H1 (cell line): ENCODE measurements at regions not wholly inside any gene's neighbourhood (a gene's known extent, or its start where the extent isn't known, plus 50 kb on each side); places are given as distances from the start of the nearest gene placed in this dataset. TPM values are rescaled to one million over a fixed set of nuclear protein-coding genes. Genes with fewer than 3 reads are reported as not detected.

ENCODE experiments used
- CTCF ChIA-PET: fragments of 300-600 bp; sonication (Branson Sonifier 250); formaldehyde crosslinking; loops from one replicate; lab custom pipeline; 2021; ENCODE audit not compliant: partially characterized antibody; lab: Charles Lee
- POLR2A ChIA-PET: fragments of 300-600 bp; sonication (Branson Sonifier 250); formaldehyde crosslinking; loops from one replicate; lab custom pipeline; 2021; ENCODE audit warnings: inconsistent platforms; ENCODE audit not compliant: partially characterized antibody; lab: Charles Lee
- DNase-seq, 2 experiments: peaks; one replicate each; pipeline versions ENCODE4 v3.0.0 to v3.0.0-alpha.2; 2010 to 2022; ENCODE audit warnings: low spot score in 2 of 2, low read depth in 1 of 2, mixed read lengths in 1 of 2
- FAIRE-seq: peaks from 2 replicates; lab custom pipeline; 2011; peaks lifted over from hg19 to GRCh38; lab: Jason Lieb, UNC
- H2AFZ ChIP-seq: 2 replicates; pipeline ENCODE4 v1.8.1; 2012; ENCODE audit warnings: low read length, inconsistent platforms
- H2AK5ac ChIP-seq: 2 replicates; pipeline ENCODE4 v1.6.1; 2013; ENCODE audit warnings: low read depth, low read length
- H2BK120ac ChIP-seq: replicated peaks from 2 replicates; pipeline ENCODE3; 2013; ENCODE audit warnings: low read depth, low read length, inconsistent platforms
- H2BK12ac ChIP-seq: 2 replicates; pipeline ENCODE4 v1.6.1; 2013; ENCODE audit warnings: low read depth, low read length
- H2BK15ac ChIP-seq: 2 replicates; pipeline ENCODE4 v1.6.1; 2013; ENCODE audit warnings: low read length
- H2BK20ac ChIP-seq: 2 replicates; pipeline ENCODE4 v1.6.1; 2013; ENCODE audit warnings: low read length
- H2BK5ac ChIP-seq: 2 replicates; pipeline ENCODE4 v1.6.1; 2013; ENCODE audit warnings: low read depth, low read length
- H3K14ac ChIP-seq: 2 replicates; pipeline ENCODE4 v1.6.1; 2013; ENCODE audit warnings: inconsistent platforms; ENCODE audit not compliant: insufficient read length
- H3K18ac ChIP-seq: 2 replicates; pipeline ENCODE4 v1.6.1; 2013; ENCODE audit warnings: low read length; ENCODE audit errors: extremely low read depth
- H3K23ac ChIP-seq: 2 replicates; pipeline ENCODE4 v1.6.1; 2013; ENCODE audit warnings: inconsistent platforms; ENCODE audit not compliant: insufficient read length
- H3K23me2 ChIP-seq: 2 replicates; pipeline ENCODE4 v1.6.1; 2013; ENCODE audit warnings: low read depth, low read length
- H3K27ac ChIP-seq: 2 replicates; pipeline ENCODE4 v1.6.1; 2011; ENCODE audit warnings: low read depth, low read length, inconsistent platforms
- H3K27me3 ChIP-seq, 4 experiments: replicated peaks in 1 of 4; 1 replicate in 1 of 4; 2 replicates in 3 of 4; pipeline versions ENCODE4 v1.6.1 to v1.8.1; 2011 to 2013; ENCODE audit warnings: low read length in 3 of 4, mild to moderate bottlenecking in 3 of 4, inconsistent platforms in 2 of 4, mixed read lengths in 2 of 4, moderate library complexity in 1 of 4; ENCODE audit not compliant: control insufficient read depth in 3 of 4, insufficient read depth in 3 of 4; ENCODE audit errors: extremely low read depth in 1 of 4
- H3K36me3 ChIP-seq, 4 experiments: 2 replicates each; pipeline versions ENCODE4 v1.6.1 to v1.8.1; 2011 to 2013; ENCODE audit warnings: mild to moderate bottlenecking in 4 of 4, low read length in 3 of 4, moderate library complexity in 2 of 4, control low read depth in 1 of 4, inconsistent platforms in 1 of 4; ENCODE audit not compliant: insufficient read depth in 4 of 4, control insufficient read depth in 2 of 4
- H3K4ac ChIP-seq: replicated peaks from 2 replicates; pipeline ENCODE3; 2013; ENCODE audit warnings: low read length, low read depth, mixed read lengths, inconsistent platforms; ENCODE audit not compliant: insufficient read length
- H3K4me1 ChIP-seq, 4 experiments: replicated peaks in 1 of 4; 1 replicate in 1 of 4; 2 replicates in 3 of 4; pipeline versions ENCODE4 v1.6.1 to v1.8.1; 2011 to 2013; ENCODE audit warnings: low read length in 3 of 4, inconsistent platforms in 2 of 4, mixed read lengths in 1 of 4; ENCODE audit not compliant: insufficient read depth in 4 of 4, control insufficient read depth in 3 of 4
- H3K4me2 ChIP-seq, 2 experiments: 2 replicates each; pipeline versions ENCODE4 v1.6.1 to v1.8.1; 2011 to 2013; ENCODE audit warnings: low read depth in 2 of 2, low read length in 2 of 2, control low read depth in 1 of 2, inconsistent platforms in 1 of 2, mild to moderate bottlenecking in 1 of 2; ENCODE audit not compliant: insufficient read depth in 1 of 2
- H3K4me3 ChIP-seq, 4 experiments: fragments of 200-600, 300-600 bp in 1 of 4; sonication (generic), shearing (Covaris generic), sonication (Bioruptor Twin) in 1 of 4; 2 replicates each; pipeline versions ENCODE4 v1.5.1 to v1.8.1; 2011 to 2016; ENCODE audit warnings: low read length in 4 of 4, low read depth in 3 of 4, control low read depth in 2 of 4, inconsistent platforms in 2 of 4, mild to moderate bottlenecking in 2 of 4, mixed read lengths in 1 of 4, moderate library complexity in 1 of 4; ENCODE audit not compliant: insufficient read depth in 2 of 4; ENCODE audit errors: extremely low read depth in 1 of 4
- H3K56ac ChIP-seq: replicated peaks from 2 replicates; pipeline ENCODE3; 2013; ENCODE audit warnings: low read depth, mild to moderate bottlenecking, mixed read lengths, low read length, inconsistent platforms; ENCODE audit not compliant: insufficient read length
- H3K79me1 ChIP-seq: 2 replicates; pipeline ENCODE4 v1.6.1; 2013; ENCODE audit warnings: low read depth, low read length, control low read depth
- H3K79me2 ChIP-seq, 2 experiments: 2 replicates each; pipeline versions ENCODE4 v1.6.1 to v1.8.1; 2012 to 2013; ENCODE audit warnings: low read length in 2 of 2, mild to moderate bottlenecking in 2 of 2, inconsistent platforms in 1 of 2; ENCODE audit not compliant: insufficient read depth in 2 of 2, control insufficient read depth in 1 of 2
- H3K9ac ChIP-seq, 4 experiments: replicated peaks in 1 of 4; 1 replicate in 1 of 4; 2 replicates in 3 of 4; pipeline versions ENCODE4 v1.6.1 to v1.8.1; 2011 to 2013; ENCODE audit warnings: low read depth in 3 of 4, low read length in 3 of 4, control low read depth in 2 of 4, mild to moderate bottlenecking in 2 of 4, moderate library complexity in 2 of 4, inconsistent platforms in 1 of 4; ENCODE audit errors: extremely low read depth in 1 of 4
- H3K9me3 ChIP-seq, 2 experiments: 2 replicates each; pipeline versions ENCODE4 v1.6.1 to v1.8.1; 2012 to 2013; ENCODE audit warnings: mild to moderate bottlenecking in 2 of 2, moderate library complexity in 2 of 2, control low read depth in 1 of 2, inconsistent platforms in 1 of 2, low read depth in 1 of 2, low read length in 1 of 2, mixed read lengths in 1 of 2; ENCODE audit not compliant: insufficient read depth in 2 of 2
- H4K20me1 ChIP-seq, 2 experiments: replicated peaks in 1 of 2; 2 replicates each; pipeline versions ENCODE3 to v1.8.1; 2011 to 2013; ENCODE audit warnings: inconsistent platforms in 2 of 2, low read length in 2 of 2, mild to moderate bottlenecking in 1 of 2; ENCODE audit not compliant: insufficient read depth in 2 of 2, control insufficient read depth in 1 of 2
- H4K5ac ChIP-seq: 2 replicates; pipeline ENCODE4 v1.6.1; 2013; ENCODE audit warnings: low read length, low read depth, mixed read lengths, inconsistent platforms; ENCODE audit not compliant: insufficient read length
- H4K8ac ChIP-seq: 2 replicates; pipeline ENCODE4 v1.8.0; 2013; ENCODE audit warnings: mild to moderate bottlenecking, moderate library complexity, low read length, inconsistent platforms; ENCODE audit not compliant: insufficient read depth; ENCODE audit errors: extremely low read depth
- H4K91ac ChIP-seq: replicated peaks from 2 replicates; pipeline ENCODE3; 2013; ENCODE audit warnings: low read length, mixed read lengths, inconsistent platforms; ENCODE audit not compliant: insufficient read length
- ATF3 ChIP-seq: IDR thresholded peaks from 2 replicates; pipeline ENCODE4 v1.6.1; 2011; ENCODE audit warnings: low read depth, mild to moderate bottlenecking, low read length; ENCODE audit not compliant: insufficient read depth
- WGBS, 2 experiments: shearing (Covaris generic) in 1 of 2; methylation state at CpG; one replicate each; pipeline versions ENCODE4 v1.1.6 to v1.1.7; 2013 to 2015; ENCODE audit warnings: low lambda C conversion rate in 2 of 2, mixed read lengths in 2 of 2, inconsistent platforms in 1 of 2, low coverage in 1 of 2, missing lambda C conversion rate in 1 of 2; ENCODE audit not compliant: insufficient replicate concordance in 2 of 2, insufficient coverage in 1 of 2, insufficient read length in 1 of 2; ENCODE audit errors: extremely low coverage in 1 of 2, missing lambda C conversion rate in 1 of 2; 5-methylcytosine and 5-hydroxymethylcytosine counted together
- small RNA-seq: library from polyadenylated mRNA; stranded (forward); fragments of <200 nt; extraction: miRNeasy Mini kit (QIAGEN cat#:217004); gene quantifications from one replicate; pipeline ENCODE3, GENCODE V24; 2013; ENCODE audit not compliant: insufficient read depth

DNA sequence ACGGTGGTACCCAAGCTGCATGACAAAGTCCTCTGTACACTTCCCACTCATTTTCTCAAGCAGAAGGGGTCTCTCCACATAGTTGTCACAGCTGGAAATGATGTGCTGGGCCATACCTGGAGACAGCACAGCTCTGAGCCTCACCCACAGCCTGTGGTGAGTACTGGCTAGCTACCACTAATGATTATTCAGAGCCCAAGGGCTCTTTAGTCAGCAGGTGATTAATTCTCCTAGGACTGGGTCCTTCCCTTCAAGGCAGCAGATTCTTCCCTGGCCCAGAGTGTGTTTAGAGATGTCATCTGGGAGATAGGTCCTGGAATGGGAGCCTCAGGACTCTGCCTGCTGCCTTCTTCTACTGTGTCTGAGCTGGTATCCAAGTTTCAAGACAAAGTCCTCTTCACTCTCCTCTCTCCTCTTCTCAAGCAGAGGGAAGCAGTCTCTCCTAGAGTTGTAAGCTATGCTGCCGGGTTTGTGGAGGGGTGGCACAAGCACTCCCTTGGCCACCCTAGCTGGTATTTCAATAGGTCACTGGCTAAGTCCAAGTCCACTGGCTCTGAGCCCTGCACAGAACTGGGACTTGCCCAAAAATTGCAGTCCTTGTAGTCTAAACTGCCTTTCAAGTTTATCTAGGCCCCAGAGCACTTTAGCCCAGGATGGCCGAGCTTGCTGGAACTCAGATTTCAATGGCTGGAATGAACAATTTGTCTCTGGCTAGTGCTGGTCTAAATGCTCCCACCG is 49.8 kb upstream of the VGLL2 start:
- H3K79me2 ChIP-seq: no peaks in the 10 kb centered on the region
- 83% methylated on average over 4 of the region's 4 CpGs; no CpG with 5 or more reads in 1 of the 2 experiments for WGBS, 2 experiments
- no peak for TF ChIP-seq ATF3

More for the DNA sequence above, 49.8 kb upstream of the VGLL2 start:
- Histone ChIP-seq H3K56ac (no peak overlapping the region), H2BK5ac (no peak overlapping the region), H2AFZ (no peak overlapping the region), H2BK20ac (no peak overlapping the region), H4K20me1 (no peaks in the 10 kb centered on the region), H2BK15ac (no peak overlapping the region), H3K27ac (no peak overlapping the region), H4K8ac (no peak overlapping the region), H3K23ac (no peak overlapping the region), H3K4me1 (no peaks in the 10 kb centered on the region), H3K18ac (no peak overlapping the region), H2AK5ac (no peak overlapping the region), H3K4ac (no peak overlapping the region), H3K79me1 (no peaks in the 10 kb centered on the region), H3K9ac (no peak overlapping the region), H4K91ac (no peak overlapping the region), H3K4me2 (no peak overlapping the region), H3K14ac (no peak overlapping the region), H4K5ac (no peak overlapping the region), H2BK12ac (no peak overlapping the region), H3K27me3 (no peaks in the 10 kb centered on the region), H3K23me2 (no peaks in the 10 kb centered on the region), H3K36me3 (no peaks in the 10 kb centered on the region), H2BK120ac (no peak overlapping the region), H3K4me3 (no peak overlapping the region), H3K9me3 (no peaks in the 10 kb centered on the region)
- DNase-seq: no peak
- ChIA-PET CTCF (interaction anchor here (0.8 to 1.6 kb wide), 3 partner anchors 12 to 241 kb away, joined by 3 to 4 read pairs (median 3); no protein-coding TSS in a partner anchor), POLR2A (no interaction called here)
- FAIRE-seq: no peak

Small RNAs in the stretch of these regions (small RNA-seq; reads per million reads assigned to genes)
- gene RNA5SP214: 1.9 reads per million, percentile 12 among the genes with 10 or more reads in this experiment
- not detected for gene RPS29P13
